ENCODE measurements at regions not wholly inside any gene's neighbourhood (a gene's known extent, or its start where the extent isn't known, plus 50 kb on each side); places are given as distances from the start of the nearest gene placed in this dataset.

DNA sequence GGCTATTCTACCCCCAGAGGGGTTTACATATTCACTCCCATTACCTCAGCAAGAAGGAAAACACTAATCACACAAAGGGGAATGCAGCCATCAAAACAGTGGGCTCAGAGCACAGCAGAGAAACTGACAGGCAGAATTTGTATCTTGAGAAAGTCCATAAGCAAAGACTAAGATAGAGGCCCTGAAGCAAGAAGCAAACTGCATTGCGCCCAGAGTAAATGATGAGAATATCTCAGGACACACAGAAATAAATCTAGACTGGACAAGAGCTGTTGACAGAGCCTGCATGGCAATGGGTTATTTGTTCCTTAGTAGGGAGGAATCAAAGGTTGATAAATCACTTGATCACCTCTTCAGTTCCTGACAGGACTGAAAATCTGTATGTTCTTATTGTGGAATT, 440.7 kb upstream of the CELF2 start:
- H3K4me3 ChIP-seq (ENCODE audit: control insufficient read depth in 2 of 3, extremely low read depth in 1 of 3, insufficient read depth in 2 of 3, low read depth in 1 of 3, low read length in 3 of 3), result no peak overlapping the region
- FAIRE-seq (no peak), DNase-seq (ENCODE audit: low read depth, low spot score) (no peak)
- dilution Hi-C loops (cut with MboI; ENCODE audit: extremely low pct_ligation_motif_present, low sequenced_read_pairs), result no loop called here
- H2AFZ ChIP-seq (ENCODE audit: control insufficient read depth, low read length), result no peak overlapping the region
- no peak overlapping the region for H3K4me2 ChIP-seq (ENCODE audit: control insufficient read depth, extremely low read depth, insufficient read depth, low read depth, low read length)
- TF ChIP-seq CTCF (optimal IDR thresholded peaks at IDR 0.05 in 1 of 3, IDR thresholded peaks at IDR 0.05 in 1 of 3, conservative IDR thresholded peaks at IDR 0.05 in 1 of 3; ENCODE audit: extremely low read depth in 1 of 3, insufficient read depth in 2 of 3, low read length in 3 of 3), result no peak
- no peak for TF ChIP-seq EZH2 (IDR thresholded peaks at IDR 0.05; ENCODE audit: low read length)
- H4K20me1 ChIP-seq (ENCODE audit: control insufficient read depth, extremely low read depth, insufficient read depth, low read length), result no peaks in the 10 kb centered on the region
- H3K36me3 ChIP-seq (ENCODE audit: control insufficient read depth in 2 of 2, extremely low read depth in 1 of 2, insufficient read depth in 2 of 2, low read length in 2 of 2), result no peaks in the 10 kb centered on the region
- H3K27me3 ChIP-seq (ENCODE audit: control insufficient read depth, extremely low read depth, insufficient read depth, low read length), result no peaks in the 10 kb centered on the region
- no peaks in the 10 kb centered on the region for H3K4me1 ChIP-seq (ENCODE audit: control insufficient read depth, extremely low read depth, insufficient read depth, low read length)
- H3K9me1 ChIP-seq (ENCODE audit: control insufficient read depth, extremely low read depth, insufficient read depth, low read length), result no peaks in the 10 kb centered on the region
- no peak overlapping the region for H3K9ac ChIP-seq (ENCODE audit: control insufficient read depth, extremely low read depth, insufficient read depth, low read length)
- H3K9me3 ChIP-seq (ENCODE audit: control insufficient read depth, low read depth, low read length), result no peaks in the 10 kb centered on the region
- H3K79me2 ChIP-seq (ENCODE audit: control insufficient read depth, insufficient read depth, low read length), result no peaks in the 10 kb centered on the region
- H3K27ac ChIP-seq (ENCODE audit: control insufficient read depth, insufficient read depth, low read length), result no peak overlapping the region

- dilution Hi-C loops (cut with MboI; ENCODE audit: extremely low pct_ligation_motif_present, low sequenced_read_pairs), result no loop called here
- Histone ChIP-seq H4K20me1 (ENCODE audit: control insufficient read depth, extremely low read depth, insufficient read depth, low read length) (no peaks in the 10 kb centered on the region), H3K9me3 (ENCODE audit: control insufficient read depth, low read depth, low read length) (no peaks in the 10 kb centered on the region), H3K27ac (ENCODE audit: control insufficient read depth, insufficient read depth, low read length) (no peak overlapping the region), H3K27me3 (ENCODE audit: control insufficient read depth, extremely low read depth, insufficient read depth, low read length) (no peaks in the 10 kb centered on the region), H3K9me1 (ENCODE audit: control insufficient read depth, extremely low read depth, insufficient read depth, low read length) (no peaks in the 10 kb centered on the region), H3K36me3 (ENCODE audit: control insufficient read depth in 2 of 2, extremely low read depth in 1 of 2, insufficient read depth in 2 of 2, low read length in 2 of 2) (no peaks in the 10 kb centered on the region), H2AFZ (ENCODE audit: control insufficient read depth, low read length) (no peak overlapping the region), H3K79me2 (ENCODE audit: control insufficient read depth, insufficient read depth, low read length) (no peaks in the 10 kb centered on the region), H3K4me3 (ENCODE audit: control insufficient read depth in 2 of 3, extremely low read depth in 1 of 3, insufficient read depth in 2 of 3, low read depth in 1 of 3, low read length in 3 of 3) (no peak overlapping the region), H3K9ac (ENCODE audit: control insufficient read depth, extremely low read depth, insufficient read depth, low read length) (no peak overlapping the region), H3K4me1 (ENCODE audit: control insufficient read depth, extremely low read depth, insufficient read depth, low read length) (no peaks in the 10 kb centered on the region), H3K4me2 (ENCODE audit: control insufficient read depth, extremely low read depth, insufficient read depth, low read depth, low read length) (no peak overlapping the region)
- FAIRE-seq, result no peak
- DNase-seq (ENCODE audit: low read depth, low spot score), result no peak
- no peak for TF ChIP-seq EZH2 (IDR thresholded peaks at IDR 0.05; ENCODE audit: low read length)
- TF ChIP-seq CTCF (optimal IDR thresholded peaks at IDR 0.05 in 1 of 3, IDR thresholded peaks at IDR 0.05 in 1 of 3, conservative IDR thresholded peaks at IDR 0.05 in 1 of 3; ENCODE audit: extremely low read depth in 1 of 3, insufficient read depth in 2 of 3, low read length in 3 of 3), result no peak
Observed at GRCh38 chr10:10579709-10580108, 438.0 kb upstream of the CELF2 start.
